ENCODE measurements at regions not wholly inside any gene's neighbourhood (a gene's known extent, or its start where the extent isn't known, plus 50 kb on each side); places are given as distances from the start of the nearest gene placed in this dataset.

DNA sequence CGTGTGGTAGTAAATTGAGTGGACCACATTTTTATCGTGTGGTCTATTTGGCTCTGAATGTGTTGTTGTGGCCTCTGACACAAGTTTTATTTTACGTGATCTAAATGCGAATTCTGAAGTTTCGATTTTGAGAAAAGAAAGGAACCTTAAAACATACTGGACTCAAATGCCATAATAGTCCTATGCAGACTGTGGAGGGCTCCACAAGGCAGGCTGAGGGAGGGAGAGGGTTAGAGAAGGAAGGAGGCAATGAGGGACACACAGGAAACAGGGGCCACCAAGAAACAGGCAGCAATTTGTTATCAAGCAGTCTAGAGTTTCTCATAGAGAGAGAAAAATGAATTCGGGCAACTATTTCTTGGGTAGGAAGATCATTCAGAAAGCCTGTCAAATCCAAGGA is 110.4 kb upstream of the SEMA6A start:
- TF ChIP-seq, protein P1, sequence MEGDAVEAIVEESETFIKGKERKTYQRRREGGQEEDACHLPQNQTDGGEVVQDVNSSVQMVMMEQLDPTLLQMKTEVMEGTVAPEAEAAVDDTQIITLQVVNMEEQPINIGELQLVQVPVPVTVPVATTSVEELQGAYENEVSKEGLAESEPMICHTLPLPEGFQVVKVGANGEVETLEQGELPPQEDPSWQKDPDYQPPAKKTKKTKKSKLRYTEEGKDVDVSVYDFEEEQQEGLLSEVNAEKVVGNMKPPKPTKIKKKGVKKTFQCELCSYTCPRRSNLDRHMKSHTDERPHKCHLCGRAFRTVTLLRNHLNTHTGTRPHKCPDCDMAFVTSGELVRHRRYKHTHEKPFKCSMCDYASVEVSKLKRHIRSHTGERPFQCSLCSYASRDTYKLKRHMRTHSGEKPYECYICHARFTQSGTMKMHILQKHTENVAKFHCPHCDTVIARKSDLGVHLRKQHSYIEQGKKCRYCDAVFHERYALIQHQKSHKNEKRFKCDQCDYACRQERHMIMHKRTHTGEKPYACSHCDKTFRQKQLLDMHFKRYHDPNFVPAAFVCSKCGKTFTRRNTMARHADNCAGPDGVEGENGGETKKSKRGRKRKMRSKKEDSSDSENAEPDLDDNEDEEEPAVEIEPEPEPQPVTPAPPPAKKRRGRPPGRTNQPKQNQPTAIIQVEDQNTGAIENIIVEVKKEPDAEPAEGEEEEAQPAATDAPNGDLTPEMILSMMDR (conservative IDR thresholded peaks at IDR 0.05), result no peak
- no peak for TF ChIP-seq EZH2 (IDR thresholded peaks at IDR 0.05; ENCODE audit: low read depth)
